ENCODE measurements at regions not wholly inside any gene's neighbourhood (a gene's known extent, or its start where the extent isn't known, plus 50 kb on each side); places are given as distances from the start of the nearest gene placed in this dataset.
"Not testable (repeated sequence)": the region's sequence is repeated elsewhere in the genome, so short reads cannot be mapped to it uniquely, and the experiment has no call there.

DNA sequence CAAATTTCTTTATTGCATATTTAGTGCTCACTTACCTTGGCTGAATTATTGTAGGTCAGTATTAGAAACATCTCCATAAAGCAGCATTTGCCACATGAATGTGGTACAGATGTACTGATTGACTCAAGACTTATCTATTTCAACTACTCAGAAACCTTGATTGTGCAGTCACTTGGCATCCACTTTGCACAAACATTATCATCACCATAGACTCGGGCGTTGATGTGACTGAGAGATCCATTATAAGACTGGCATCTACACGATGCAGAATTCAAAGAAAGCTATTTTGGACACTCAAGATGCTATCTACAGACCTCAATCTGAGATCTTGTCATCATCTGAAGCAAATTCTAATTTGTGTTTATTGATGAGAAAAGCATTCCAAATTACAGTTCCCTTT, 102.8 kb upstream of the USP25 start:
- Histone ChIP-seq H3K9me3 (no peaks in the 10 kb centered on the region), H3K36me3 (no peaks in the 10 kb centered on the region), H3K27me3 (no peaks in the 10 kb centered on the region), H3K4me1 (no peaks in the 10 kb centered on the region), H3K4me3 (no peak overlapping the region), H3K27ac (no peak overlapping the region)
- TF ChIP-seq, protein P1, sequence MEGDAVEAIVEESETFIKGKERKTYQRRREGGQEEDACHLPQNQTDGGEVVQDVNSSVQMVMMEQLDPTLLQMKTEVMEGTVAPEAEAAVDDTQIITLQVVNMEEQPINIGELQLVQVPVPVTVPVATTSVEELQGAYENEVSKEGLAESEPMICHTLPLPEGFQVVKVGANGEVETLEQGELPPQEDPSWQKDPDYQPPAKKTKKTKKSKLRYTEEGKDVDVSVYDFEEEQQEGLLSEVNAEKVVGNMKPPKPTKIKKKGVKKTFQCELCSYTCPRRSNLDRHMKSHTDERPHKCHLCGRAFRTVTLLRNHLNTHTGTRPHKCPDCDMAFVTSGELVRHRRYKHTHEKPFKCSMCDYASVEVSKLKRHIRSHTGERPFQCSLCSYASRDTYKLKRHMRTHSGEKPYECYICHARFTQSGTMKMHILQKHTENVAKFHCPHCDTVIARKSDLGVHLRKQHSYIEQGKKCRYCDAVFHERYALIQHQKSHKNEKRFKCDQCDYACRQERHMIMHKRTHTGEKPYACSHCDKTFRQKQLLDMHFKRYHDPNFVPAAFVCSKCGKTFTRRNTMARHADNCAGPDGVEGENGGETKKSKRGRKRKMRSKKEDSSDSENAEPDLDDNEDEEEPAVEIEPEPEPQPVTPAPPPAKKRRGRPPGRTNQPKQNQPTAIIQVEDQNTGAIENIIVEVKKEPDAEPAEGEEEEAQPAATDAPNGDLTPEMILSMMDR (IDR thresholded peaks at IDR 0.05), result no peak
- TF ChIP-seq POLR2A (IDR thresholded peaks at IDR 0.05) (no peak), EP300 (IDR thresholded peaks at IDR 0.05) (no peak), POLR2AphosphoS5 (IDR thresholded peaks at IDR 0.05) (no peak)
- ATAC-seq (ENCODE audit: low FRiP score in 2 of 2), result no peak
- no peak for DNase-seq
- 66 to 75% methylated on average over 3 of the region's 3 CpGs for WGBS, 2 donors

DNA sequence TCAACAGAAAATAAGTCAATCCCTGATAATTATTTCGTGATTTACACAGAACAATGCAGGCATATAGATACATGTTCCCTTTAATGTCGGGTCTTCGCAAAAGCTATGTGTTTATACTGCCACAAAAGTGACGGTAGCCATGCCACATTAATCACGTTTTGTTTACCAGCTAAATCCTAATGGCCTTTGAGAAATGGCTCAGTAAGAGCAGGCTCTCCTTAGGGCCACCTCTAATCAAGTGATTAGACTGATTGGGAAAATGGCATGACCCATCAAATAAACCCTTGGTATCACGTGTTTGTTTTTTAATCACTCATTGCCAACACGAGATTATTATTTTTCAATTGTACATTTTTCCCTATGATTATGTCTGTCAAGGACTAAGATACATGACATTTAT, 102.0 kb upstream of the USP25 start:
- Histone ChIP-seq H3K27ac (no peak overlapping the region), H3K27me3 (no peaks in the 10 kb centered on the region), H3K4me1 (no peaks in the 10 kb centered on the region), H3K9me3 (no peaks in the 10 kb centered on the region), H3K4me3 (no peak overlapping the region), H3K36me3 (no peaks in the 10 kb centered on the region)
- ATAC-seq (ENCODE audit: low FRiP score in 2 of 2) (no peak), DNase-seq (no peak)
- TF ChIP-seq POLR2A (IDR thresholded peaks at IDR 0.05), result no peak
- TF ChIP-seq, protein P1 (IDR thresholded peaks at IDR 0.05), result no peak
- 43 to 55% methylated on average over 7 of the region's 7 CpGs for WGBS, 2 donors

DNA sequence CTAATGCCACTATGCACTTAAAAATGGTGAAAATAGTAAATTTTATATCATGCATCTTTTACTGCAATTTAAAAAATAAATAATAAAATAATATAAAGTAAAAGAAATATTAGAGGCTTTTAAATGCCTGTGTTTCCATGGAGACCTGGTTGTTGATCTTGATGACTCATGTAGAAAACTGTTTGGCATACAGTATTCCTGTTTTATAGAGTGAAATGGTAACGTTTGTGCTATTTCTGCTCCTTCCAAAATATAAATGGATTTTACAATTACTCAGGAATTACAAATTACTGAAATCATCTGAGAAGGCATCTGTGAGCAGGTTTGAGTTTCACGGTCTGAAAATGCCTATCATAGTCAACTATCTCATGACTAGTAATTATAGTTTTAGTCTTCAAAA, 98.4 kb upstream of the USP25 start:
- TF ChIP-seq POLR2AphosphoS5 (IDR thresholded peaks at IDR 0.05) (no peak), EP300 (IDR thresholded peaks at IDR 0.05) (no peak), POLR2A (IDR thresholded peaks at IDR 0.05) (no peak)
- TF ChIP-seq, protein P1 (IDR thresholded peaks at IDR 0.05), result no peak
- ATAC-seq (ENCODE audit: low FRiP score in 2 of 2), result no peak

DNA sequence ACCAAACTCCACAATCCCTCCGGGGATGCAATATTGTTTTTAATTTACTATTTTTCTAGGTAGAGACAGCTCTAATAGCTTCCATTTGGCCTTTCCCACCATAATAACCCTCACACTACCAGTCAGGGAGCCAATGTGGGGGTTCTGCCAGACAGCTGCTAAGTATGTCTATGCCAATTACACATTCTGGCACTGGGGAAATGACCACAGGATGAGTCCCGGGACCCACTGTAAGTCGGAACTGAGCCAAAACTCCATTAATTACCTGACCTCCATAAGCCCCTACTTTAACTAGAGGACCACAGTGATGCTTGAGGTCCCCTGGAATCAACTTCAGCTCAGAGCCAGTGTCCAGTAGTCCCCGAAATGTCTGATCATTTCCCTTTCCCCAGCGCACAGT, 95.2 kb upstream of the USP25 start:
- not testable (repeated sequence) for H3K27ac ChIP-seq; H3K4me3 ChIP-seq; H3K9me3 ChIP-seq; H3K36me3 ChIP-seq; DNase-seq; H3K27me3 ChIP-seq; H3K4me1 ChIP-seq; ATAC-seq (ENCODE audit: low FRiP score in 2 of 2)
- 72 to 78% methylated on average over 5 of the region's 5 CpGs for WGBS, 2 donors

More for the DNA sequence above, 98.4 kb upstream of the USP25 start:
- Histone ChIP-seq H3K9me3 (no peaks in the 10 kb centered on the region), H3K27me3 (no peaks in the 10 kb centered on the region), H3K36me3 (no peaks in the 10 kb centered on the region), H3K27ac (no peak overlapping the region), H3K4me1 (no peaks in the 10 kb centered on the region), H3K4me3 (no peak overlapping the region)
- WGBS, 2 donors, result 13 to 40% methylated on average over 2 of the region's 2 CpGs
- DNase-seq, result no peak

DNA sequence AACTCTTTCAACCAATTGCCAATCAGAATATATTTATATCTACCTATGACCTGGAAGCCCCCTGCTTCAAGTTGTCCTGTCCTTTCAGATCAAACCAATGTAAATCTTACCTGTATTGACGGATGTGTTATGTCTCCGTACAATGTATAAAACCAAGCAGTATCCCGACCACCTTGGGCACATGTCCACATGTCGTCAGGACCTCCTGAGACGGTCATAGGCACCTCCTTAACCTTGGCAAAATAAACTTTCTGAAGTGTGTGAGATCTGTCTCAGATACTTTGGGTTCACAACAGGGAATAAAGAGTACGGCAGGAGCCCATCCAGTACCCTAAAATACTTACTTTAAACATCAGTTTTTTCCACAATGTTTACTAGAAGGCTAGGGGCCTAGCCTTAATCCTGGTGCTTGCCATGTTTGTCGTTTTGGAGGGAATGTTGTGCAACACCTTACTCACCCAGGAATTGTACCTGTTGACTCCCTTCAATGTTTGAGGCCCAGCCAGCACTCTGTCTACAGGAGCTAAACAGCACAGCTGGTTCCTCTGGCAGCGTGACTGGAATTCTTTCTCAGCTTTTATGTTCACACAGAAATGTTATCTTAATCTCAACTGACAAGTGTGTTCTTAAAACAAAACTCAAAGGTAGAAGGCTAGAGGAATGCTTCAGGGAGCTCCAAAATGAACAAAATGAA, 90.8 kb upstream of the USP25 start:
- peak overlapping the region in 2 of 4 donors; percentile 3 to 13 for H3K27ac ChIP-seq
- ATAC-seq (ENCODE audit: low FRiP score in 2 of 2), result peak; percentile 62 to 92

DNA sequence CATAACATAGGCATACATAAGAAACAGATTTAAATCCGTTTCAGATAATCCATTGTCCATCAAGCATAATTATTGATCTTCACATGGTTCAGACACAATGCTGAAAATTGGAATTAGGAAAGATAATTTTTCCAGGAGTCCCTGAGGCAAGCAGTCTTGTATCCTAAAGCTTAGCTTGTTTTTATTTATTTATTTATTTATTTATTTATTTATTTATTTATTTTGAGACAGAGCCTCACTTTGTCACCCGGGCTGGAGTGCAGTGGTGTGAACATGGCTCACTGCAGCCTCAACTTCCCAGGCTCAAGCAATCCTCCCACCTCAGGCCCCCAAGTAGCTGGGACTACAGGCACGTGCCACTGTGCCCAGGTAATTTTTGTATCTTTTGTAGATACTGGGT, 89.7 kb upstream of the USP25 start:
- not testable (repeated sequence) for H3K36me3 ChIP-seq; ATAC-seq (ENCODE audit: low FRiP score in 2 of 2); H3K27me3 ChIP-seq; H3K9me3 ChIP-seq; H3K4me1 ChIP-seq; H3K27ac ChIP-seq; DNase-seq; H3K4me3 ChIP-seq
- 81 to 88% methylated on average over 3 of the region's 3 CpGs for WGBS, 2 donors

More for the DNA sequence above, 90.8 kb upstream of the USP25 start:
- 50 to 68% methylated on average over 8 of the region's 8 CpGs for WGBS, 2 donors
- peak in 1 of 2 donors; percentile 86 for DNase-seq
- no peaks in the 10 kb centered on the region for H3K36me3 ChIP-seq
- H3K4me3 ChIP-seq, result no peak overlapping the region
- TF ChIP-seq POLR2AphosphoS5 (IDR thresholded peaks at IDR 0.05), result no peak
- TF ChIP-seq, protein P1 (IDR thresholded peaks at IDR 0.05), result no peak
- no peak for TF ChIP-seq POLR2A (IDR thresholded peaks at IDR 0.05)
- TF ChIP-seq EP300 (IDR thresholded peaks at IDR 0.05), result peak in 1 of 4 donors; percentile 32
- H3K27me3 ChIP-seq, result no peaks in the 10 kb centered on the region
- H3K9me3 ChIP-seq, result no peaks in the 10 kb centered on the region
- H3K4me1 ChIP-seq, result peaks cover 0 to 3% (median 0%) of the 10 kb centered on the region in 4 donors
